ENCODE measurements at regions not wholly inside any gene's neighbourhood (a gene's known extent, or its start where the extent isn't known, plus 50 kb on each side); places are given as distances from the start of the nearest gene placed in this dataset.

- Mint-ChIP-seq H3K36me3 (no peaks in the 10 kb centered on the region), H3K27me3 (ENCODE audit: low read depth in 2 of 2) (peaks cover 25 to 56% of the 10 kb centered on the region in 2 donors), H3K27ac (no peak overlapping the region), H3K4me1 (no peaks in the 10 kb centered on the region), H3K4me3 (no peak overlapping the region), H3K9me3 (no peaks in the 10 kb centered on the region)
- no peaks in the 10 kb centered on the region for H3K9me3 ChIP-seq (ENCODE audit: control insufficient read depth, insufficient read depth, low read length)
- H3K4me3 ChIP-seq (ENCODE audit: low read length), result no peak overlapping the region
- peaks cover 14% of the 10 kb centered on the region for H3K27me3 ChIP-seq (ENCODE audit: control insufficient read depth, insufficient read depth, low read length)
- no peaks in the 10 kb centered on the region for H3K36me3 ChIP-seq (ENCODE audit: control insufficient read depth, insufficient read depth, low read length)
- no peak for TF ChIP-seq CTCF (IDR thresholded peaks at IDR 0.05)
- ATAC-seq, result no peak
- DNase-seq, result no peak
- no peak overlapping the region for H3K27ac ChIP-seq (ENCODE audit: low read length)
- no peaks in the 10 kb centered on the region for H3K4me1 ChIP-seq (ENCODE audit: control insufficient read depth, insufficient read depth, low read length)
- intact Hi-C loops (cut with micrococcal nuclease), result no loop called here
- 100% methylated on average over 1 of the region's 4 CpGs for WGBS (ENCODE audit: insufficient coverage)
Measured at GRCh38 chr2:176612036-176612435, 342.8 kb downstream of the MTX2 start.

- no peaks in the 10 kb centered on the region for H3K4me1 ChIP-seq (ENCODE audit: control insufficient read depth, insufficient read depth, low read length)
- no peak for TF ChIP-seq CTCF (IDR thresholded peaks at IDR 0.05)
- Mint-ChIP-seq H3K4me1 (no peaks in the 10 kb centered on the region), H3K27ac (no peak overlapping the region), H3K27me3 (ENCODE audit: low read depth in 2 of 2) (peaks cover 25 to 54% of the 10 kb centered on the region in 2 donors), H3K4me3 (no peak overlapping the region), H3K9me3 (no peaks in the 10 kb centered on the region), H3K36me3 (no peaks in the 10 kb centered on the region)
- ATAC-seq (no peak), DNase-seq (no peak)
- WGBS (ENCODE audit: insufficient coverage), result 48% methylated on average over 3 of the region's 3 CpGs
- H3K27me3 ChIP-seq (ENCODE audit: control insufficient read depth, insufficient read depth, low read length), result peaks cover 14% of the 10 kb centered on the region
- intact Hi-C loops (cut with micrococcal nuclease), result no loop called here
- no peak overlapping the region for H3K27ac ChIP-seq (ENCODE audit: low read length)
- no peaks in the 10 kb centered on the region for H3K36me3 ChIP-seq (ENCODE audit: control insufficient read depth, insufficient read depth, low read length)
- H3K4me3 ChIP-seq (ENCODE audit: low read length), result no peak overlapping the region
- no peaks in the 10 kb centered on the region for H3K9me3 ChIP-seq (ENCODE audit: control insufficient read depth, insufficient read depth, low read length)
Measured at GRCh38 chr2:176612736-176613135, 343.5 kb downstream of the MTX2 start.

- no peak for ATAC-seq
- no peaks in the 10 kb centered on the region for H3K4me1 ChIP-seq (ENCODE audit: control insufficient read depth, insufficient read depth, low read length)
- peaks cover 25 to 54% of the 10 kb centered on the region in 2 donors for H3K27me3 Mint-ChIP-seq (ENCODE audit: low read depth in 2 of 2)
- no peak overlapping the region for H3K4me3 ChIP-seq (ENCODE audit: low read length)
- H3K4me3 Mint-ChIP-seq, result no peak overlapping the region
- H3K27me3 ChIP-seq (ENCODE audit: control insufficient read depth, insufficient read depth, low read length), result peaks cover 14% of the 10 kb centered on the region
- no peak for TF ChIP-seq CTCF (IDR thresholded peaks at IDR 0.05)
- WGBS (ENCODE audit: insufficient coverage), result 100% methylated on average over 1 of the region's 3 CpGs
- no peaks in the 10 kb centered on the region for H3K36me3 ChIP-seq (ENCODE audit: control insufficient read depth, insufficient read depth, low read length)
- no peaks in the 10 kb centered on the region for H3K4me1 Mint-ChIP-seq
- H3K9me3 Mint-ChIP-seq, result no peaks in the 10 kb centered on the region
- no peak overlapping the region for H3K27ac ChIP-seq (ENCODE audit: low read length)
- H3K36me3 Mint-ChIP-seq, result no peaks in the 10 kb centered on the region
- no peak for DNase-seq
- H3K9me3 ChIP-seq (ENCODE audit: control insufficient read depth, insufficient read depth, low read length), result no peaks in the 10 kb centered on the region
- H3K27ac Mint-ChIP-seq, result no peak overlapping the region
- intact Hi-C loops (cut with micrococcal nuclease), result no loop called here
Measured at GRCh38 chr2:176613323-176613987, 344.2 kb downstream of the MTX2 start.

GRCh38 chr2:176614049-176614448 lies 344.8 kb downstream of the MTX2 start:
- H3K9me3 ChIP-seq (ENCODE audit: control insufficient read depth, insufficient read depth, low read length), result no peaks in the 10 kb centered on the region
- no peaks in the 10 kb centered on the region for H3K9me3 Mint-ChIP-seq
- no peaks in the 10 kb centered on the region for H3K36me3 Mint-ChIP-seq
- no peaks in the 10 kb centered on the region for H3K4me1 Mint-ChIP-seq
- H3K27me3 Mint-ChIP-seq (ENCODE audit: low read depth in 2 of 2), result peaks cover 26 to 55% of the 10 kb centered on the region in 2 donors
- no peak overlapping the region for H3K4me3 Mint-ChIP-seq
- peaks cover 14% of the 10 kb centered on the region for H3K27me3 ChIP-seq (ENCODE audit: control insufficient read depth, insufficient read depth, low read length)
- H3K36me3 ChIP-seq (ENCODE audit: control insufficient read depth, insufficient read depth, low read length), result no peaks in the 10 kb centered on the region
- H3K27ac ChIP-seq (ENCODE audit: low read length), result no peak overlapping the region
- no peak overlapping the region for H3K27ac Mint-ChIP-seq
- intact Hi-C loops (cut with micrococcal nuclease), result no loop called here
- WGBS (ENCODE audit: insufficient coverage), result 100% methylated on average over 1 of the region's 2 CpGs
- no peak for TF ChIP-seq CTCF (IDR thresholded peaks at IDR 0.05)
- DNase-seq, result no peak
- H3K4me1 ChIP-seq (ENCODE audit: control insufficient read depth, insufficient read depth, low read length), result no peaks in the 10 kb centered on the region
- no peak for ATAC-seq
- H3K4me3 ChIP-seq (ENCODE audit: low read length), result no peak overlapping the region

All from natural killer cell (primary cell).